H9 (cell line): ENCODE measurements at regions not wholly inside any gene's neighbourhood (a gene's known extent, or its start where the extent isn't known, plus 50 kb on each side); places are given as distances from the start of the nearest gene placed in this dataset.

Experiments used
- DNase-seq: peaks from one replicate; pipeline ENCODE4 v3.0.0-alpha.2; 2017
- H2AFZ ChIP-seq: one replicate; pipeline ENCODE4 v1.6.1; 2013; ENCODE audit warnings: mild to moderate bottlenecking, low read length, control low read depth, moderate library complexity
- H2AK5ac ChIP-seq: 2 replicates; pipeline ENCODE4 v1.6.1; 2013; ENCODE audit warnings: low read length, control low read depth, mixed read lengths; ENCODE audit not compliant: insufficient read length
- H2BK120ac ChIP-seq: one replicate; pipeline ENCODE4 v1.6.1; 2013; ENCODE audit warnings: low read depth, mild to moderate bottlenecking, low read length, control low read depth, inconsistent platforms; ENCODE audit not compliant: poor library complexity, severe bottlenecking
- H2BK12ac ChIP-seq: 2 replicates; pipeline ENCODE4 v1.6.1; 2013; ENCODE audit warnings: low read length, control low read depth, mixed read lengths, low read depth; ENCODE audit not compliant: insufficient read length
- H2BK15ac ChIP-seq: 2 replicates; pipeline ENCODE4 v1.6.1; 2013; ENCODE audit warnings: low read depth, low read length, control low read depth
- H2BK20ac ChIP-seq: one replicate; pipeline ENCODE4 v1.6.1; 2013; ENCODE audit warnings: low read depth, mild to moderate bottlenecking, low read length, control low read depth, inconsistent platforms; ENCODE audit not compliant: poor library complexity, severe bottlenecking
- H2BK5ac ChIP-seq: 2 replicates; pipeline ENCODE4 v1.6.1; 2013; ENCODE audit warnings: low read length, control low read depth, mixed read lengths; ENCODE audit not compliant: insufficient read length
- H3K14ac ChIP-seq: 2 replicates; pipeline ENCODE4 v1.6.1; 2013; ENCODE audit warnings: low read length, control low read depth; ENCODE audit not compliant: insufficient read depth
- H3K18ac ChIP-seq: 2 replicates; pipeline ENCODE4 v1.6.1; 2013; ENCODE audit warnings: low read depth, mild to moderate bottlenecking, mixed read lengths, low read length, control low read depth; ENCODE audit not compliant: insufficient read length
- H3K23ac ChIP-seq: 2 replicates; pipeline ENCODE4 v1.6.1; 2013; ENCODE audit warnings: low read length, control low read depth, mixed read lengths, low read depth; ENCODE audit not compliant: insufficient read length
- H3K23me2 ChIP-seq: 2 replicates; pipeline ENCODE4 v1.6.1; 2013; ENCODE audit warnings: low read depth, mild to moderate bottlenecking, mixed read lengths, low read length, control low read depth; ENCODE audit not compliant: insufficient read length, poor library complexity, severe bottlenecking
- H3K27ac ChIP-seq: 2 replicates; pipeline ENCODE4 v1.5.1; 2013; ENCODE audit warnings: low read length, control low read depth, mixed read lengths, low read depth; ENCODE audit not compliant: insufficient read length
- H3K27me3 ChIP-seq: 2 replicates; pipeline ENCODE4 v1.6.1; 2013; ENCODE audit warnings: low read length, control low read depth, inconsistent platforms; ENCODE audit not compliant: insufficient read depth
- H3K4ac ChIP-seq: 2 replicates; pipeline ENCODE4 v1.6.1; 2013; ENCODE audit warnings: low read depth, mild to moderate bottlenecking, control low read depth, inconsistent platforms, low read length, moderate library complexity
- H3K4me1 ChIP-seq: 2 replicates; pipeline ENCODE4 v1.6.1; 2013; ENCODE audit warnings: low read length, control low read depth, inconsistent platforms; ENCODE audit not compliant: insufficient read depth
- H3K4me2 ChIP-seq: 2 replicates; pipeline ENCODE4 v1.6.1; 2013; ENCODE audit warnings: low read length, control low read depth, mixed read lengths; ENCODE audit not compliant: insufficient read length, insufficient read depth
- H3K56ac ChIP-seq: 2 replicates; pipeline ENCODE4 v1.6.1; 2013; ENCODE audit warnings: low read depth, mild to moderate bottlenecking, mixed read lengths, low read length, control low read depth; ENCODE audit not compliant: insufficient read length
- H3K79me1 ChIP-seq: 2 replicates; pipeline ENCODE4 v1.6.1; 2013; ENCODE audit warnings: low read depth, mild to moderate bottlenecking, moderate library complexity, low read length, control low read depth, inconsistent platforms; ENCODE audit not compliant: insufficient read depth, poor library complexity, severe bottlenecking
- H3K79me2 ChIP-seq: 2 replicates; pipeline ENCODE4 v1.6.1; 2013; ENCODE audit warnings: low read length, control low read depth, inconsistent platforms; ENCODE audit not compliant: insufficient read depth
- H3K9ac ChIP-seq: 2 replicates; pipeline ENCODE4 v1.6.1; 2013; ENCODE audit warnings: low read length, control low read depth, mixed read lengths; ENCODE audit not compliant: insufficient read length; ENCODE audit errors: extremely low read depth
- H3K9me3 ChIP-seq: one replicate; pipeline ENCODE4 v1.6.1; 2013; ENCODE audit warnings: low read depth, low read length, inconsistent platforms; ENCODE audit not compliant: control insufficient read depth
- H3T11ph ChIP-seq: one replicate; pipeline ENCODE4 v1.6.1; 2013; ENCODE audit warnings: mild to moderate bottlenecking, low read length, control low read depth, inconsistent platforms
- H4K20me1 ChIP-seq: one replicate; pipeline ENCODE4 v1.6.1; 2013; ENCODE audit not compliant: control insufficient read depth, insufficient read length, insufficient read depth
- H4K5ac ChIP-seq: 2 replicates; pipeline ENCODE4 v1.6.1; 2013; ENCODE audit warnings: low read depth, mild to moderate bottlenecking, mixed read lengths, low read length, control low read depth; ENCODE audit not compliant: insufficient read length
- H4K8ac ChIP-seq: replicated peaks from 2 replicates; pipeline ENCODE4 v1.6.1; 2013; ENCODE audit warnings: low read length, control low read depth, mixed read lengths, low read depth; ENCODE audit not compliant: insufficient read length
- H4K91ac ChIP-seq: 2 replicates; pipeline ENCODE4 v1.6.1; 2013; ENCODE audit warnings: low read depth, mild to moderate bottlenecking, moderate library complexity, mixed read lengths, low read length, control low read depth; ENCODE audit not compliant: insufficient read length
- H3K27ac Mint-ChIP-seq, 3 experiments: 2 replicates in 2 of 3; 3 replicates in 1 of 3; pipeline ENCODE4 v1.8.0; 2020 to 2021; ENCODE audit warnings: mixed read lengths in 3 of 3, mild to moderate bottlenecking in 1 of 3, moderate library complexity in 1 of 3
- H3K27me3 Mint-ChIP-seq: 2 replicates; pipeline ENCODE4 v1.8.0; 2021; ENCODE audit warnings: low read depth, mild to moderate bottlenecking, moderate library complexity, mixed read lengths
- H3K36me3 Mint-ChIP-seq, 3 experiments: 2 replicates in 2 of 3; 3 replicates in 1 of 3; pipeline ENCODE4 v1.8.0; 2020 to 2021; ENCODE audit warnings: low read depth in 3 of 3, mixed read lengths in 3 of 3; ENCODE audit not compliant: insufficient read depth in 1 of 3
- H3K4me1 Mint-ChIP-seq, 2 experiments: 2 replicates each; pipeline ENCODE4 v1.8.0; 2020; ENCODE audit warnings: mixed read lengths in 2 of 2
- H3K4me3 Mint-ChIP-seq, 2 experiments: 2 replicates in 1 of 2; 3 replicates in 1 of 2; pipeline ENCODE4 v1.8.0; 2020 to 2021; ENCODE audit warnings: mild to moderate bottlenecking in 2 of 2, mixed read lengths in 2 of 2, moderate library complexity in 1 of 2
- H3K9me3 Mint-ChIP-seq, 2 experiments: 2 replicates in 1 of 2; 3 replicates in 1 of 2; pipeline ENCODE4 v1.8.0; 2020; ENCODE audit warnings: mild to moderate bottlenecking in 2 of 2, mixed read lengths in 2 of 2, moderate library complexity in 1 of 2
- CTCF ChIP-seq: fragments of 200-600 bp; sonication (generic); conservative IDR thresholded peaks from 3 replicates; pipeline ENCODE4 v1.8.0; 2021; ENCODE audit warnings: antibody characterized with exemption, mild to moderate bottlenecking
- WGBS: extraction: QIAGEN DNeasy Blood & Tissue Kit; methylation state at CpG from one replicate; pipeline ENCODE4 v1.1.7; 2013; ENCODE audit warnings: missing lambda C conversion rate, low lambda C conversion rate, mixed read lengths; ENCODE audit not compliant: insufficient read length; ENCODE audit errors: extremely low coverage; 5-methylcytosine and 5-hydroxymethylcytosine counted together

- Histone ChIP-seq H4K91ac (no peak overlapping the region), H2AK5ac (no peak overlapping the region), H3K4me2 (no peak overlapping the region), H4K5ac (no peak overlapping the region), H4K8ac (no peak overlapping the region), H3K79me2 (no peaks in the 10 kb centered on the region), H2BK20ac (no peak overlapping the region), H3K79me1 (no peaks in the 10 kb centered on the region), H3K14ac (no peak overlapping the region), H3K27me3 (no peaks in the 10 kb centered on the region), H3K56ac (no peak overlapping the region), H3K9me3 (no peaks in the 10 kb centered on the region), H2AFZ (no peak overlapping the region), H3K9ac (no peak overlapping the region), H3K4ac (no peak overlapping the region), H2BK12ac (no peak overlapping the region), H2BK120ac (no peak overlapping the region), H3K18ac (no peak overlapping the region), H3K23ac (no peak overlapping the region), H3K4me1 (no peaks in the 10 kb centered on the region; the same call in 1 of the 2 replicates), H3K27ac (no peak overlapping the region), H3K23me2 (no peaks in the 10 kb centered on the region), H2BK15ac (no peak overlapping the region), H3T11ph (no peak overlapping the region), H4K20me1 (no peaks in the 10 kb centered on the region), H2BK5ac (no peak overlapping the region)
- Mint-ChIP-seq H3K27me3 (peaks cover 8% of the 10 kb centered on the region), H3K9me3 (peaks cover 8 to 10% of the 10 kb centered on the region in 2 experiments; a peak in 4 of 5 replicates), H3K36me3 (peaks cover 12 to 13% (median 13%) of the 10 kb centered on the region in 3 experiments), H3K4me3 (no peak overlapping the region), H3K4me1 (peaks cover 5 to 11% of the 10 kb centered on the region in 2 experiments), H3K27ac (no peak overlapping the region)
- WGBS = no CpG with 5 or more reads among the region's 7 CpGs
- no peak for TF ChIP-seq CTCF
- DNase-seq = no peak
Observed at GRCh38 chr10:21181451-21181850, 284.3 kb upstream of the NEBL start.
